CD4-positive, alpha-beta T cell treated with Interleukin-21 for 1 hour (primary cell): ENCODE measurements at regions not wholly inside any gene's neighbourhood (a gene's known extent, or its start where the extent isn't known, plus 50 kb on each side); places are given as distances from the start of the nearest gene placed in this dataset.

ENCODE experiments used
- DNase-seq: peaks from one replicate; pipeline ENCODE4 v3.0.0-alpha.2; 2020

DNA sequence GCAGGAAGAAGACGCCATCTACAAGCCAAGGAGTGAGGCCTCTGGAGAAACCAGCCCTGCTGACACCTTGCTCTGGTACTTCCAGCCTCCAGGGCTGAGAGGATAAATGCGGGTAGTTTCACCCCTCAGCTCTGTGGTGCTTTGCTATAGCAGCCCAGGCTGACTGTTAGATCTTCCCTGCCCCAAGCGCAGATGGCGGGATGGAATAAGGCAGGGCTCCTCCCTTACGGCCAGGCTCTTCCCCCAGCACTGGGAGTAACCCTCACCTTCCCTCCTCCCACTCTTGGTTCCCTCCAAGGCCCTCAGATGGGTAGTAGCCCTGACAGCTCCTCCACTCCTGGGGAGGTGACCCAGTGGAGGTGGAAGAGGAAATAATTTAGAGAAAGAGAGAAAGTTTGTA lies 285.1 kb downstream of the GADD45G start:
- no peak for DNase-seq

- DNase-seq, result no peak
Observed at GRCh38 chr9:89890326-89890980, 285.6 kb downstream of the GADD45G start.

DNA sequence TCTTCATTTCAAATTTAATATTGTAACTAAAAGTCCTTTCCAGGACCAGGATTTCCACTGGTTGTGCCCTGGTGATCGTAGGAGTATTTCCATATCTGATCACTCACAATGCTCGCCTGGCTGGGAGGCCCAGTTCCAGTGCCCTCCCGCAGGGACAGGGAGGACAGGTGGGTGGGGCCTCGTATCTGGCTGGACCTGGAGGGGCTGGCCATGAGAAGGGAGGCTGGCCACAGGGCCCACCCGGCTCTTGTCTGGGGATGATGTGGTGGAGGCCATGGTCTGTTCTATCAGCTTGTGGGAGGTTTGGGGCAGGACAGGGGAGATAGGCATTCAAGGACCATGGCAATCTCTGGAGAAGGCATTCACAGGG lies 286.4 kb downstream of the GADD45G start:
- no peak for DNase-seq

GRCh38 chr9:89891591-89892304 lies 286.9 kb downstream of the GADD45G start:
- DNase-seq, result no peak

- DNase-seq, result no peak
Observed at GRCh38 chr9:89892920-89893319, 288.1 kb downstream of the GADD45G start.

DNA sequence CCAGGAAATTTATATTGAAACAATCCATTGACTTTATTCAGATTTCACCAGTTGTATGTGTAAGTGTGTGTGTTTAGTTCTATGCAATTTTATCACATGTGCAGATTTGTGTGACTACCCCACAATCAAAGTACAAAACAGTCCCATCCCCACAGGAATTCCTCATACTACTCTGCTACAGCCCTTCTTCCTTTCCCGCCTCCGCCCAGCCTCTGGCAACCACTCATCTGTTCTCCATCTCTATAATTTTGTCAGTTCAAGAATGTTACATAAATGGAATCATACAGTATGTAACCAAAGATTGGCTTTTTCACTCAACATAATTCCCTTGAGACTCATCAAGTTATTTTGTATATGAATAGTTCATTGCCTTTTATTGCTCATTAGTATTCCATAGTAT lies 289.1 kb downstream of the GADD45G start:
- no peak for DNase-seq

GRCh38 chr9:89896806-89897340 lies 292.1 kb downstream of the GADD45G start:
- no peak for DNase-seq

DNA sequence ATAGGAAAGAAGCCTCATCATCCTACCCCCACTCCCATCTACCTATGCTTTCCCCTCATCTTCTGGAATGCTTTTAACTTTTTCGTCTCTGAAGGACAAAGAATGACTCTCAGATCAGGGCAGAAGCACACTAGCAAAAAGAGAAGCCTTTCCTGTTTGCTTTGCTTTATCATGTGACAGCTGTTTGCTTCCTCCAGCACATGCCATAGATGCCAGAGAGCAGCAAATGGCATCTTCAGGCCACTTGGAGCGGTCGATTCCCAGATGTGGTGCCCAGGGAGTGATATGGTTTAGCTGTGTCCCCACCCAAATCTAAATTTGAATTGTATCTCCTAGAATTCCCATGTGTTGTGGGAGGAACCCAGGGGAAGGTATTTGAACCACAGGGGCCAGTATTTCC lies 294.8 kb downstream of the GADD45G start:
- DNase-seq, result no peak

GRCh38 chr9:89901920-89902319 lies 297.1 kb downstream of the GADD45G start:
- no peak for DNase-seq

DNA sequence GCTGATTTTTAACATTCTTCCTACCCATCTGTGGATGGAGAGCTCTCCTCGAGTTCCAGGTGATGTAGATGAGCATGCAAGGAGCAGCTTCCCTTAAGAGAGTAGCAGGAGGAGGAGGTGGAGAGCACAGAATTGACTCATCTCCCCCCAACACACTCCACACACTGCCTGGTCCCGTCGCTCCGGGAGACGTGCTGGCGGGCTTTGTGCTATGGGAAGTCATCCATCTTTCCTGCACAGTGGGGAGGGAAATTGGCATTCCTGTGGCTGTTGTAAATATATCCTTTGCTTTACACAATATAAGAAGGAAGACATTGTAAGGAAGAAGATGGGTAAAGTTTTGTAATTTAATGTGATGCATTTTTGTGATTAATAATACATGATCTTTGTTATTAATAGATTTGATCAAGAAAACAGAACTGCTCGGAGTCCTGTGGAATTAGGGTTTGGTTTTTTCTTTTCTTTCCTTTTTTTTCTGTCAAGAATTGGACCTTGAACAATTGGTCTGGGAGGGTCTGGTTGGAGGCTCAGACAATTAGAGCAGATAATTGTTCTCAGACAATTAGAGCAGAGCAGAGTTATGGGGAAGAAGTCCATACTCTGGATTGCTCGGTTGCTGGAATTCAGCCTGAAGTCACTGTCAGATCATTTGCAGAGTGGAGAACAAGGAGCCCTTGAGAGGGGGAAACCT lies 297.8 kb downstream of the GADD45G start:
- DNase-seq, result no peak

GRCh38 chr9:89903141-89903475 lies 298.3 kb downstream of the GADD45G start:
- DNase-seq, result no peak

GRCh38 chr9:89905606-89906338 lies 301.0 kb downstream of the GADD45G start:
- DNase-seq, result no peak

- no peak for DNase-seq
Observed at GRCh38 chr9:89911721-89912604, 307.2 kb downstream of the GADD45G start.

GRCh38 chr9:89912605-89912953 lies 307.8 kb downstream of the GADD45G start:
- DNase-seq, result no peak

- no peak for DNase-seq
Observed at GRCh38 chr9:89915187-89915586, 310.4 kb downstream of the GADD45G start.

DNA sequence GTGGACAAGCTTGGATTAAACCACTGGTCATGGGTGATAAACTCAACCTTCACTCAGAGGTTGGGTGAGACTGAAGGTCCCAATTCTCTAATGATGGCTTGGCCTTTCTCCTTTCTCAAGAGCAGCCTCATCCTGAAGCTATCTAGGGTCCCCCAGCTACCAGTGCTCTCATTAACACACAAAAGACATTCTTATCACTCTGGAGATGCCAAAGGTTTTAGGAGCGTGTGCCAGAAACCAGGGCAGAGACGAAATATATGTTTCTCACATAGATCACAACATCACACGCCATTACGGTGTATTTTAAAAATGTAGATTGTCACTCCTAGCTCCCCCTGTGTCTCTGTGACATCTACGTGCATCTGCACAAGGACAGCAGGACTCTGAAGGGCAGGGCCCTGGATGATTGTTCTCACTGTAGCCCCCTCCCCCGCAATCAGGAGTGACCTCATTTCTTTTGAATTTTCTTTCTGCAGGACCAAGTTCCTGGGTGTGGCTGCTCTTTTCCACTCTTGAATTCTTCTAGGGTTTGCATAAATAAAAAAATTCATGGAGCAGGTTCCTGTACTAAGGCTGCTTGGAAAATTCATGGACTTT lies 311.3 kb downstream of the GADD45G start:
- no peak for DNase-seq

GRCh38 chr9:89917861-89918260 lies 313.0 kb downstream of the GADD45G start:
- DNase-seq, result no peak

DNA sequence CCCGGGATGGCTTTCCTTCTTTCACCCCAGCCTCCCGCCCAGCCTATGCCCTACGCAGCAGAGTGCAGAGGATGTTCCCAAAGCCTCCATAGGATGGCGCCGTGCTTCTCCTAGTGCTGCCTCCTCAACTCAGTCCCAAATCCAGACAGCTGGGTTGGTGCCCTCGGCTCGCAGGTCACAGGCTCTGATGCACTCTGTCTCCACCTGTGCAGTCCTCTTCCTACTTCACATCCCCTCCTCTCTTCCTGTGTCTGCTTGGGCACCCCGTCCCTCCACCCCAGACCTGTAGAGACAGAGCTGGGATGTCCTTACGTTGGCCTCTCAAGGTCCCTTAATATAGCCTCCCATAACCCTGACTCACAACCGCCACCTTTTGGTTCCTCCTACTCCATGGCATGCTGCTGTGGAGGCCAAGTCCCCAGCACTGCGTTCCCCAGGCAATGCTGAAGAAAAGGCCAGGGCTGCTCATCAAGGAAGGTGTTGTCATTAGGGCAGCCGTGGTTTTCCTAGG lies 314.4 kb downstream of the GADD45G start:
- peak; percentile 44 for DNase-seq

DNA sequence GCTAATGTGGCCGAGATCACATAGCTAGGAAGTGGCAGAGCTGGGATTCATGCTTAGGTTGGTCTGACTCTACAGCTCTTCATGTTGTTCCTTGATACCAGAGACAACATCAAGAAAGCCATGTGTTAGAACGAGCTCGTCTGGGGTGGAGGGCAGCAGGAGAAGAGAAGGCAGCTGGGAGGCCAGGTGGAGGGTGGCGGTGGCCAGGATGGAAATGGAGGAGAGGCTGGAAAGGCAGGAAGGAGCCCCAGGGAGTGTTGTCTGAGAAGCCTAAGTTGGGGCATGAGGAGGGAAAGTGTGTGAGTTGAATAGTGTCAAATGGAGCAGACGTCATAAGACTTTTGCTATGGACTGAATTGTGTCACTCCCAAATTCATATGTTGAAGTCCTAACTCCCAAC lies 315.3 kb downstream of the GADD45G start:
- DNase-seq, result no peak

DNA sequence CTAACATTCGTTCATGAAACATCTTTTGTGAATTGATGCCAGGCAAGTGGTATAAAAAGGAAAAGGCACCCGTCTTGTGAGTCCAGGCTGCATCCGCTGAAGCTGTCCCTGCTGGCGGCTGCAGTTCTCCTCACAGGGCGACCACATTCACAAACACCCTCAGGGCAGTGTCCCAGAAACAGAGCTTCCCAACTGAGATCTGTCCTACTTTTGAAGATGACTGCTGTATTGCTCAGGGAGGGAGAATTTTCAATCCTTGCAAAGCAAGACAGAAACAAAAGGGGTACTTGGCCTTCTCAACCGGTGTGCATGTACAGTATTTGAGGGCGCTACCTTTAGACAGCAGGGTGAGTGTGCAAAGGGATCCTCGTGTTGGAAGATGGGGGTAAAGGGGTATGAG lies 316.1 kb downstream of the GADD45G start:
- no peak for DNase-seq

DNA sequence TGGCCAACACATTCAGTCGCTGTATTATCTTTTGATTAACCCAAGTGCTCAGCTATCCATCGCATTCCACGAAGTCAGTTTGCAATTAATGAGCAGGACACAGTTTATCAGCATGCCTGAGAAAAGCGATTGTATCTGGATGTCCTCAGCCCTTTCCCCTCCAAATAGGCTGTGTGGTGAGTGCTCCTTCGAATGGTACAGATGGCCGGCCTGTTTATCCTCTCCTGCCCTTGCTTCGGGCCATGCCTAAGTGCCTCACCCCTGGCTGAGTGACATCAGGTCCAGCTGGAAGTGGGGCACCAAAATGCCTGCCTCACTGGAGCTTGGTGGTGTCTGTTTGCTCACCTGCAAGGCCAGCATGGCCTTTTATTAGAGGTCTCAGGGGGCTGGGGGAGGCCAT lies 317.3 kb downstream of the GADD45G start:
- no peak for DNase-seq

DNA sequence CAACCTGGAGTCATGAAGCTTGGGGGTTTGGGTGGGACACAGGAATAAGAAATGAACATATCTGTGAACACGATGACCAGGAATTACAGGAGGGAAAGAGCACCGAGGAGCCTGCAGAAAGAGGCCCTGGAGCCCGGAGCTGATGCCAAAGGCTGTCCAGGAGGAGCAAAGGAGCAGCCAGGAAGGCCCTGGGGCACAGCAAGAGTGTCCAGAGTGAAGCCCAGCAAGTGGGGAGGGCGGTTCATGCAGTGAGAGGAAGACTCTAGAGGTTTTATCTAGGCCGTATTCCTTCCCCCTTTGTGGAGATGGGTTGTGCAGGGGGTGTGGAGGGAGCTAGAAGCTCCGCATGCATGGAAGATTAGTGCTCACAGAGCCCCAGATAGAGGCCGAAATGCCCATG lies 318.4 kb downstream of the GADD45G start:
- no peak for DNase-seq
